SK-N-SH (cell line): ENCODE measurements at regions not wholly inside any gene's neighbourhood (a gene's known extent, or its start where the extent isn't known, plus 50 kb on each side); places are given as distances from the start of the nearest gene placed in this dataset.

Experiments used
- CTCF ChIA-PET: fragments of 300-600, 350-600 bp; formaldehyde crosslinking; extraction: SDS; loops from one replicate; lab custom pipeline; 2021; lab: Yijun Ruan, JAX
- POLR2A ChIA-PET: fragments of 350-600 bp; sonication (Branson Sonifier 250); formaldehyde crosslinking; extraction: SDS; loops from one replicate; lab custom pipeline; 2020; ENCODE audit warnings: antibody characterized with exemption, inconsistent platforms; lab: Yijun Ruan, JAX
- DNase-seq: peaks from one replicate; pipeline ENCODE4 v3.0.0; 2012
- H2AFZ ChIP-seq: fragments of 200-600 bp; sonication (generic); 2 replicates; pipeline ENCODE4 v1.8.1; 2016; ENCODE audit warnings: antibody characterized with exemption, mild to moderate bottlenecking, low read depth
- H3F3A ChIP-seq: fragments of 200-600 bp; sonication (generic); replicated peaks from 2 replicates; pipeline ENCODE3; 2016; ENCODE audit warnings: antibody characterized with exemption, mild to moderate bottlenecking; ENCODE audit not compliant: insufficient read depth
- H3K27ac ChIP-seq, 2 experiments: fragments of 200-500 bp in 1 of 2; fragments of 200-600 bp in 1 of 2; sonication (Bioruptor generic) in 1 of 2; sonication (generic), shearing (Covaris generic) in 1 of 2; 2 replicates each; pipeline versions ENCODE4 v1.5.1 to v1.6.1; 2014 to 2016; ENCODE audit warnings: low read depth in 2 of 2, inconsistent platforms in 1 of 2, low read length in 1 of 2, mild to moderate bottlenecking in 1 of 2, mixed read lengths in 1 of 2
- H3K27me3 ChIP-seq: fragments of 200-600 bp; sonication (generic), shearing (Covaris generic); 2 replicates; pipeline ENCODE4 v1.6.1; 2016; ENCODE audit warnings: mixed run types; ENCODE audit not compliant: insufficient read depth
- H3K36me3 ChIP-seq, 2 experiments: fragments of 200-500 bp in 1 of 2; fragments of 200-600 bp in 1 of 2; sonication (Bioruptor generic) in 1 of 2; sonication (generic) in 1 of 2; replicated peaks in 1 of 2; 2 replicates each; pipeline versions ENCODE3 to v1.5.1; 2014 to 2016; ENCODE audit warnings: low read length in 1 of 2, mild to moderate bottlenecking in 1 of 2; ENCODE audit not compliant: insufficient read depth in 2 of 2, control insufficient read depth in 1 of 2
- H3K4me1 ChIP-seq, 2 experiments: fragments of 200-500 bp in 1 of 2; fragments of 200-600 bp in 1 of 2; sonication (Bioruptor generic) in 1 of 2; sonication (generic), shearing (Covaris generic) in 1 of 2; 2 replicates each; pipeline versions ENCODE4 v1.5.1 to v1.6.1; 2014 to 2016; ENCODE audit warnings: low read depth in 1 of 2, low read length in 1 of 2, mixed run types in 1 of 2; ENCODE audit not compliant: insufficient read depth in 2 of 2, control insufficient read depth in 1 of 2
- H3K4me2 ChIP-seq: fragments of 200-600 bp; sonication (generic), shearing (Covaris generic); 2 replicates; pipeline ENCODE4 v1.6.1; 2017; ENCODE audit warnings: mixed run types
- H3K4me3 ChIP-seq, 2 experiments: fragments of 200-500 bp in 1 of 2; fragments of 200-600 bp in 1 of 2; sonication (Bioruptor generic) in 1 of 2; sonication (generic), shearing (Covaris generic) in 1 of 2; 2 replicates each; pipeline versions ENCODE4 v1.5.1 to v1.8.1; 2014 to 2016; ENCODE audit warnings: low read depth in 2 of 2, inconsistent platforms in 1 of 2, low read length in 1 of 2, mild to moderate bottlenecking in 1 of 2, mixed read lengths in 1 of 2, moderate library complexity in 1 of 2
- H3K79me2 ChIP-seq: fragments of 200-600 bp; sonication (generic); 2 replicates; pipeline ENCODE4 v1.8.1; 2017; ENCODE audit warnings: mild to moderate bottlenecking; ENCODE audit not compliant: insufficient read depth
- H3K9ac ChIP-seq: fragments of 200-600 bp; sonication (generic); 2 replicates; pipeline ENCODE4 v1.6.1; 2017; ENCODE audit warnings: mixed run types
- H3K9me2 ChIP-seq: fragments of 200-600 bp; sonication (generic); 2 replicates; pipeline ENCODE4 v1.6.1; 2017; ENCODE audit warnings: mixed run types
- H3K9me3 ChIP-seq: fragments of 200-600 bp; sonication (generic); 2 replicates; pipeline ENCODE4 v1.6.1; 2017; ENCODE audit warnings: mixed run types, mild to moderate bottlenecking, moderate library complexity
- H4K20me1 ChIP-seq: fragments of 200-600 bp; sonication (generic); 2 replicates; pipeline ENCODE4 v1.6.1; 2017; ENCODE audit warnings: mild to moderate bottlenecking, mixed run types; ENCODE audit not compliant: insufficient read depth
- EZH2phosphoT487 ChIP-seq: fragments of 200-600 bp; sonication (generic); IDR thresholded peaks from 2 replicates; pipeline ENCODE4 v1.6.1; 2017; ENCODE audit warnings: low read depth, mixed run types, mild to moderate bottlenecking, antibody characterized with exemption, moderate library complexity, borderline replicate concordance
- REST ChIP-seq: IDR thresholded peaks from 2 replicates; pipeline ENCODE4 v1.6.1; 2012; ENCODE audit warnings: mild to moderate bottlenecking, low read depth, low read length, moderate library complexity
- RXRA ChIP-seq: IDR thresholded peaks from 2 replicates; pipeline ENCODE4 v1.4.0; 2012; ENCODE audit warnings: low read depth, mild to moderate bottlenecking, borderline replicate concordance
- TAF1 ChIP-seq: IDR thresholded peaks from 2 replicates; pipeline ENCODE4 v1.6.1; 2012; ENCODE audit warnings: low read depth, mild to moderate bottlenecking, low read length, moderate library complexity, borderline replicate concordance
- TCF12 ChIP-seq: IDR thresholded peaks from 2 replicates; pipeline ENCODE4 v1.4.0; 2012
- ZBTB33 ChIP-seq: IDR thresholded peaks from 2 replicates; pipeline ENCODE4 v1.4.0; 2012; ENCODE audit warnings: low read depth, borderline replicate concordance
- WGBS: methylation state at CpG from one replicate; pipeline ENCODE4 v1.1.6; 2017; ENCODE audit warnings: low lambda C conversion rate; 5-methylcytosine and 5-hydroxymethylcytosine counted together

GRCh38 chr11:100515087-100515486 lies 172.0 kb upstream of the ARHGAP42 start:
- no peak overlapping the region for H3K27ac ChIP-seq
- TF ChIP-seq ZBTB33: no peak
- TF ChIP-seq, all 33 proteins: peak for 0
- Histone ChIP-seq H3K4me1 (no peaks in the 10 kb centered on the region), H3K27me3 (no peaks in the 10 kb centered on the region), H4K20me1 (no peaks in the 10 kb centered on the region), H3K4me2 (no peak overlapping the region), H3K9ac (no peak overlapping the region), H3K79me2 (no peaks in the 10 kb centered on the region), H2AFZ (no peak overlapping the region), H3K9me2 (no peaks in the 10 kb centered on the region), H3K9me3 (no peaks in the 10 kb centered on the region), H3K4me3 (no peak overlapping the region), H3K36me3 (no peaks in the 10 kb centered on the region), H3F3A (no peaks in the 10 kb centered on the region)
- DNase-seq: no peak
- ChIA-PET POLR2A (no interaction called here), CTCF (no interaction called here)

- no peak overlapping the region for H2AFZ ChIP-seq
- no peaks in the 10 kb centered on the region for H3K36me3 ChIP-seq
- no peaks in the 10 kb centered on the region for H3F3A ChIP-seq
- TF ChIP-seq REST: no peak
- TF ChIP-seq TAF1: no peak
- TF ChIP-seq EZH2phosphoT487: no peak
- no peak for TF ChIP-seq TCF12
- no peak for TF ChIP-seq RXRA
- H3K4me2 ChIP-seq: no peak overlapping the region
- no peaks in the 10 kb centered on the region for H3K79me2 ChIP-seq
- H3K9ac ChIP-seq: no peak overlapping the region
- ChIA-PET CTCF (no interaction called here), POLR2A (no interaction called here)
- no peaks in the 10 kb centered on the region for H3K9me3 ChIP-seq
- no peaks in the 10 kb centered on the region for H3K9me2 ChIP-seq
- H3K27me3 ChIP-seq: no peaks in the 10 kb centered on the region
- H3K4me3 ChIP-seq: no peak overlapping the region
- H3K27ac ChIP-seq: no peak overlapping the region
- 11% methylated on average over 1 of the region's 4 CpGs for WGBS
- H3K4me1 ChIP-seq: no peaks in the 10 kb centered on the region
- H4K20me1 ChIP-seq: no peaks in the 10 kb centered on the region
- no peak for DNase-seq
Measured at GRCh38 chr11:100525197-100525596, 161.9 kb upstream of the ARHGAP42 start.
